ENCODE measurements at regions not wholly inside any gene's neighbourhood (a gene's known extent, or its start where the extent isn't known, plus 50 kb on each side); places are given as distances from the start of the nearest gene placed in this dataset.

- H3K79me1 ChIP-seq (ENCODE audit: insufficient read depth, low read depth, low read length, poor library complexity, severe bottlenecking): no peaks in the 10 kb centered on the region
- H2BK20ac ChIP-seq (ENCODE audit: low read depth, low read length, poor library complexity, severe bottlenecking): no peak overlapping the region
- H3K27me3 Mint-ChIP-seq (ENCODE audit: low read depth): no peaks in the 10 kb centered on the region
- peaks cover 0 to 4% of the 10 kb centered on the region in 2 experiments; a peak in 2 of 4 replicates for H3K4me1 Mint-ChIP-seq
- H3K4ac ChIP-seq (ENCODE audit: low read depth, low read length): no peak overlapping the region
- H2AFZ ChIP-seq (ENCODE audit: low read length): no peak overlapping the region
- no peak overlapping the region for H4K5ac ChIP-seq (ENCODE audit: insufficient read length, low read depth, low read length)
- H2BK12ac ChIP-seq (ENCODE audit: insufficient read length, low read depth, low read length): no peak overlapping the region
- no peak overlapping the region for H3K56ac ChIP-seq (ENCODE audit: insufficient read length, low read depth, low read length)
- no peaks in the 10 kb centered on the region for H3K4me1 ChIP-seq (ENCODE audit: insufficient read depth, low read length)
- H3K79me2 ChIP-seq (ENCODE audit: insufficient read depth, low read length): no peaks in the 10 kb centered on the region
- H3K18ac ChIP-seq (ENCODE audit: insufficient read length, low read depth, low read length): no peak overlapping the region
- H2BK15ac ChIP-seq (ENCODE audit: low read depth, low read length): no peak overlapping the region
- H3K36me3 Mint-ChIP-seq (ENCODE audit: insufficient read depth in 1 of 3, low read depth in 3 of 3): peaks cover 12 to 27% (median 19%) of the 10 kb centered on the region in 3 experiments
- no peak overlapping the region for H4K8ac ChIP-seq (replicated peaks; ENCODE audit: insufficient read length, low read depth, low read length)
- TF ChIP-seq CTCF (conservative IDR thresholded peaks at IDR 0.05): no peak
- H3K23me2 ChIP-seq (ENCODE audit: insufficient read length, low read depth, low read length, poor library complexity, severe bottlenecking): no peaks in the 10 kb centered on the region
- peaks cover 9% of the 10 kb centered on the region for H3K9me3 ChIP-seq (ENCODE audit: control insufficient read depth, low read depth, low read length)
- H3K9ac ChIP-seq (ENCODE audit: extremely low read depth, insufficient read length, low read length): no peak overlapping the region
- DNase-seq: no peak
- H3K23ac ChIP-seq (ENCODE audit: insufficient read length, low read depth, low read length): no peak overlapping the region
- no peaks in the 10 kb centered on the region for H4K20me1 ChIP-seq (ENCODE audit: control insufficient read depth, insufficient read depth, insufficient read length)
- H3T11ph ChIP-seq (ENCODE audit: low read length): no peak overlapping the region
- no peak overlapping the region for H3K27ac ChIP-seq (ENCODE audit: insufficient read length, low read depth, low read length)
- H4K91ac ChIP-seq (ENCODE audit: insufficient read length, low read depth, low read length): no peak overlapping the region
- H3K4me3 Mint-ChIP-seq: no peak overlapping the region
- H3K4me2 ChIP-seq (ENCODE audit: insufficient read depth, insufficient read length, low read length): no peak overlapping the region
- no peak overlapping the region for H3K27ac Mint-ChIP-seq
- no peaks in the 10 kb centered on the region for H3K27me3 ChIP-seq (ENCODE audit: insufficient read depth, low read length)
- H3K14ac ChIP-seq (ENCODE audit: insufficient read depth, low read length): no peak overlapping the region
- H2AK5ac ChIP-seq (ENCODE audit: insufficient read length, low read length): no peak overlapping the region
- no peak overlapping the region for H2BK120ac ChIP-seq (ENCODE audit: low read depth, low read length, poor library complexity, severe bottlenecking)
- no peak overlapping the region for H2BK5ac ChIP-seq (ENCODE audit: insufficient read length, low read length)
- H3K9me3 Mint-ChIP-seq: peaks cover 31 to 35% of the 10 kb centered on the region in 2 experiments
Measured at GRCh38 chr5:30479104-30479503, 714.4 kb upstream of the CDH6 start.

Data from H9 (cell line).